Endodermal cell (in vitro differentiated cells): ENCODE measurements at regions not wholly inside any gene's neighbourhood (a gene's known extent, or its start where the extent isn't known, plus 50 kb on each side); places are given as distances from the start of the nearest gene placed in this dataset.
"Not testable (repeated sequence)": the region's sequence is repeated elsewhere in the genome, so short reads cannot be mapped to it uniquely, and the experiment has no call there.

Source experiments
- DNase-seq: peaks from one replicate; pipeline ENCODE4 v3.0.0-alpha.2; 2017
- H3K27ac ChIP-seq: 2 replicates; pipeline ENCODE4 v1.5.1; 2013; ENCODE audit warnings: mild to moderate bottlenecking, low read depth, low read length, moderate library complexity
- H3K27me3 ChIP-seq: 2 replicates; pipeline ENCODE4 v1.6.1; 2013; ENCODE audit warnings: mild to moderate bottlenecking, low read length, moderate library complexity; ENCODE audit not compliant: insufficient read depth, control insufficient read depth, poor library complexity, severe bottlenecking
- H3K36me3 ChIP-seq: 2 replicates; pipeline ENCODE4 v1.7.0; 2013; ENCODE audit warnings: mild to moderate bottlenecking, low read length, moderate library complexity; ENCODE audit not compliant: control insufficient read depth, insufficient read depth
- H3K4me1 ChIP-seq: one replicate; pipeline ENCODE4 v1.7.0; 2013; ENCODE audit warnings: low read length; ENCODE audit not compliant: control insufficient read depth, insufficient read depth
- H3K4me3 ChIP-seq: 2 replicates; pipeline ENCODE4 v1.5.1; 2013; ENCODE audit warnings: mild to moderate bottlenecking, low read length, moderate library complexity
- H3K9ac ChIP-seq: 2 replicates; pipeline ENCODE4 v1.6.1; 2013; ENCODE audit warnings: mild to moderate bottlenecking, low read length, moderate library complexity; ENCODE audit not compliant: poor library complexity, severe bottlenecking; ENCODE audit errors: extremely low read depth
- H3K9me3 ChIP-seq: 2 replicates; pipeline ENCODE4 v1.6.1; 2013; ENCODE audit warnings: mild to moderate bottlenecking, low read length, moderate library complexity; ENCODE audit not compliant: control insufficient read depth
- H3K27ac Mint-ChIP-seq: 2 replicates; pipeline ENCODE4 v1.8.0; 2020; ENCODE audit warnings: mixed read lengths
- H3K27me3 Mint-ChIP-seq: 2 replicates; pipeline ENCODE4 v1.8.0; 2021; ENCODE audit warnings: mild to moderate bottlenecking, mixed read lengths; ENCODE audit not compliant: insufficient read depth
- H3K36me3 Mint-ChIP-seq: 2 replicates; pipeline ENCODE4 v1.8.0; 2020; ENCODE audit warnings: low read depth, mixed read lengths
- H3K4me1 Mint-ChIP-seq: 2 replicates; pipeline ENCODE4 v1.8.0; 2020; ENCODE audit warnings: mixed read lengths
- H3K4me3 Mint-ChIP-seq: 2 replicates; pipeline ENCODE4 v1.8.0; 2020; ENCODE audit warnings: mild to moderate bottlenecking, moderate library complexity, mixed read lengths
- H3K9me3 Mint-ChIP-seq: 2 replicates; pipeline ENCODE4 v1.8.0; 2020; ENCODE audit warnings: mild to moderate bottlenecking, mixed read lengths
- CTCF ChIP-seq: fragments of 200-600 bp; sonication (generic); conservative IDR thresholded peaks from 2 replicates; pipeline ENCODE4 v1.5.0; 2021; ENCODE audit warnings: antibody characterized with exemption, mild to moderate bottlenecking
- WGBS, 2 experiments: methylation state at CpG; one replicate each; pipeline versions ENCODE4 v1.1.5 to v1.1.7; 2013; ENCODE audit warnings: missing lambda C conversion rate in 2 of 2, mixed read lengths in 1 of 2; ENCODE audit not compliant: insufficient coverage in 1 of 2, insufficient read length in 1 of 2; 5-methylcytosine and 5-hydroxymethylcytosine counted together

GRCh38 chr6:110542311-110543024 lies 66.1 kb upstream of the SLC22A16 start:
- Mint-ChIP-seq H3K4me1 (peaks cover 18% of the 10 kb centered on the region), H3K27ac (no peak overlapping the region), H3K4me3 (no peak overlapping the region), H3K27me3 (peaks cover 4% of the 10 kb centered on the region), H3K36me3 (peaks cover 2% of the 10 kb centered on the region), H3K9me3 (peaks cover 29% of the 10 kb centered on the region)
- Histone ChIP-seq H3K27ac (no peak overlapping the region), H3K4me3 (no peak overlapping the region), H3K27me3 (peaks cover 4% of the 10 kb centered on the region), H3K9ac (no peak overlapping the region), H3K9me3 (peaks cover 34% of the 10 kb centered on the region), H3K4me1 (peaks cover 12% of the 10 kb centered on the region), H3K36me3 (no peaks in the 10 kb centered on the region)
- DNase-seq, result no peak
- no peak for TF ChIP-seq CTCF
- WGBS, 2 experiments, result 85 to 93% methylated on average over 5 to 11 of the region's 11 CpGs

GRCh38 chr6:110541701-110542309 lies 65.4 kb upstream of the SLC22A16 start:
- no peaks in the 10 kb centered on the region for H3K36me3 ChIP-seq
- TF ChIP-seq CTCF, result no peak
- WGBS, 2 experiments, result 85 to 91% methylated on average over 4 to 5 of the region's 5 CpGs
- peaks cover 12% of the 10 kb centered on the region for H3K4me1 ChIP-seq
- H3K36me3 Mint-ChIP-seq, result peaks cover 2% of the 10 kb centered on the region
- no peak overlapping the region for H3K4me3 Mint-ChIP-seq
- H3K9me3 ChIP-seq, result peaks cover 40% of the 10 kb centered on the region
- DNase-seq, result no peak
- no peak overlapping the region for H3K4me3 ChIP-seq
- H3K4me1 Mint-ChIP-seq, result peaks cover 14% of the 10 kb centered on the region
- peaks cover 4% of the 10 kb centered on the region for H3K27me3 ChIP-seq
- H3K9ac ChIP-seq, result no peak overlapping the region
- H3K27ac Mint-ChIP-seq, result no peak overlapping the region
- H3K27me3 Mint-ChIP-seq, result peaks cover 4% of the 10 kb centered on the region
- H3K9me3 Mint-ChIP-seq, result peaks cover 34% of the 10 kb centered on the region
- H3K27ac ChIP-seq, result no peak overlapping the region

- not testable (repeated sequence) for H3K36me3 Mint-ChIP-seq, H3K4me3 Mint-ChIP-seq, H3K27ac ChIP-seq, H3K27me3 Mint-ChIP-seq, H3K9ac ChIP-seq, H3K27me3 ChIP-seq, H3K36me3 ChIP-seq, DNase-seq, H3K27ac Mint-ChIP-seq, H3K4me3 ChIP-seq
- Mint-ChIP-seq H3K4me1 (peaks cover 14% of the 10 kb centered on the region), H3K9me3 (peaks cover 46% of the 10 kb centered on the region)
- WGBS, 2 experiments, result 91 to 94% methylated on average over 4 of the region's 4 CpGs
- H3K9me3 ChIP-seq, result peaks cover 53% of the 10 kb centered on the region
- peaks cover 12% of the 10 kb centered on the region for H3K4me1 ChIP-seq
Measured at GRCh38 chr6:110539277-110540019, 63.0 kb upstream of the SLC22A16 start.
